Endothelial cell (in vitro differentiated cells): ENCODE measurements at regions not wholly inside any gene's neighbourhood (a gene's known extent, or its start where the extent isn't known, plus 50 kb on each side); places are given as distances from the start of the nearest gene placed in this dataset.

Source experiments
- DNase-seq: peaks from one replicate; pipeline ENCODE4 v3.0.0; 2021; ENCODE audit warnings: low spot score
- H3K27ac Mint-ChIP-seq: one replicate; pipeline ENCODE4 v1.8.0; 2021; ENCODE audit warnings: mixed read lengths, inconsistent platforms; ENCODE audit not compliant: unreplicated experiment
- H3K27me3 Mint-ChIP-seq: one replicate; pipeline ENCODE4 v1.8.0; 2021; ENCODE audit warnings: mild to moderate bottlenecking, moderate library complexity, mixed read lengths, inconsistent platforms; ENCODE audit not compliant: unreplicated experiment
- H3K36me3 Mint-ChIP-seq: one replicate; pipeline ENCODE4 v1.8.0; 2021; ENCODE audit warnings: mild to moderate bottlenecking, low read depth, mixed read lengths, inconsistent platforms; ENCODE audit not compliant: unreplicated experiment
- H3K4me1 Mint-ChIP-seq: one replicate; pipeline ENCODE4 v1.8.0; 2021; ENCODE audit warnings: mild to moderate bottlenecking, mixed read lengths, inconsistent platforms; ENCODE audit not compliant: unreplicated experiment
- H3K4me3 Mint-ChIP-seq: one replicate; pipeline ENCODE4 v1.8.0; 2021; ENCODE audit warnings: mild to moderate bottlenecking, mixed read lengths, inconsistent platforms; ENCODE audit not compliant: unreplicated experiment
- H3K9me3 Mint-ChIP-seq: one replicate; pipeline ENCODE4 v1.8.0; 2021; ENCODE audit warnings: mixed read lengths, inconsistent platforms; ENCODE audit not compliant: unreplicated experiment
- CTCF ChIP-seq: fragments of 200-600 bp; sonication (generic); IDR thresholded peaks from one replicate; pipeline ENCODE4 v1.5.0; 2021; ENCODE audit warnings: antibody characterized with exemption; ENCODE audit not compliant: unreplicated experiment

- DNase-seq = no peak
- no peak overlapping the region for H3K27ac Mint-ChIP-seq
- no peak overlapping the region for H3K4me3 Mint-ChIP-seq
- TF ChIP-seq CTCF = no peak
- peaks cover 1% of the 10 kb centered on the region for H3K27me3 Mint-ChIP-seq
- H3K36me3 Mint-ChIP-seq = no peaks in the 10 kb centered on the region
- no peaks in the 10 kb centered on the region for H3K4me1 Mint-ChIP-seq
- H3K9me3 Mint-ChIP-seq = no peaks in the 10 kb centered on the region
Measured at GRCh38 chr9:99576876-99577275, 244.8 kb upstream of the NR4A3 start.

- no peak overlapping the region for H3K27ac Mint-ChIP-seq
- H3K9me3 Mint-ChIP-seq = no peaks in the 10 kb centered on the region
- no peak overlapping the region for H3K4me3 Mint-ChIP-seq
- no peaks in the 10 kb centered on the region for H3K4me1 Mint-ChIP-seq
- TF ChIP-seq CTCF = no peak
- no peaks in the 10 kb centered on the region for H3K36me3 Mint-ChIP-seq
- DNase-seq = no peak
- peaks cover 1% of the 10 kb centered on the region for H3K27me3 Mint-ChIP-seq
Measured at GRCh38 chr9:99577351-99577750, 244.3 kb upstream of the NR4A3 start.

- no peaks in the 10 kb centered on the region for H3K4me1 Mint-ChIP-seq
- no peak for DNase-seq
- no peak overlapping the region for H3K27ac Mint-ChIP-seq
- H3K36me3 Mint-ChIP-seq = no peaks in the 10 kb centered on the region
- TF ChIP-seq CTCF = no peak
- H3K9me3 Mint-ChIP-seq = no peaks in the 10 kb centered on the region
- no peak overlapping the region for H3K4me3 Mint-ChIP-seq
- peaks cover 2% of the 10 kb centered on the region for H3K27me3 Mint-ChIP-seq
Measured at GRCh38 chr9:99578666-99579065, 243.0 kb upstream of the NR4A3 start.

GRCh38 chr9:99579964-99580363 is 241.7 kb upstream of the NR4A3 start:
- TF ChIP-seq CTCF = no peak
- Mint-ChIP-seq H3K4me1 (no peaks in the 10 kb centered on the region), H3K9me3 (no peaks in the 10 kb centered on the region), H3K27ac (no peak overlapping the region), H3K4me3 (no peak overlapping the region), H3K27me3 (peaks cover 2% of the 10 kb centered on the region), H3K36me3 (no peaks in the 10 kb centered on the region)
- DNase-seq = no peak

- H3K27me3 Mint-ChIP-seq = peaks cover 2% of the 10 kb centered on the region
- H3K4me1 Mint-ChIP-seq = no peaks in the 10 kb centered on the region
- no peak overlapping the region for H3K4me3 Mint-ChIP-seq
- no peaks in the 10 kb centered on the region for H3K36me3 Mint-ChIP-seq
- no peak for TF ChIP-seq CTCF
- no peaks in the 10 kb centered on the region for H3K9me3 Mint-ChIP-seq
- no peak for DNase-seq
- H3K27ac Mint-ChIP-seq = no peak overlapping the region
Measured at GRCh38 chr9:99582814-99583213, 238.9 kb upstream of the NR4A3 start.
